ENCODE measurements at regions not wholly inside any gene's neighbourhood (a gene's known extent, or its start where the extent isn't known, plus 50 kb on each side); places are given as distances from the start of the nearest gene placed in this dataset.
"Not testable (repeated sequence)": the region's sequence is repeated elsewhere in the genome, so short reads cannot be mapped to it uniquely, and the experiment has no call there.

GRCh38 chr6:144379356-144379755 lies 94.2 kb downstream of the UTRN start:
- ATAC-seq = no peak
- ChIA-PET POLR2A (no interaction called here), CTCF (no interaction called here)
- Mint-ChIP-seq H3K27ac (no peak overlapping the region), H3K4me1 (peaks cover 15% of the 10 kb centered on the region), H3K27me3 (ENCODE audit: low read depth) (no peaks in the 10 kb centered on the region), H3K4me3 (no peak overlapping the region), H3K36me3 (peaks cover 28% of the 10 kb centered on the region), H3K9me3 (peaks cover 27% of the 10 kb centered on the region)
- DNase-seq (ENCODE audit: low spot score) = no peak
- no peak for TF ChIP-seq PRRX2 (CRISPR knock-in tag; IDR thresholded peaks at IDR 0.05)
- no peak for TF ChIP-seq TCF7 (CRISPR knock-in tag; IDR thresholded peaks at IDR 0.05; ENCODE audit: low read depth)
- TF ChIP-seq NR3C1 (CRISPR knock-in tag; conservative IDR thresholded peaks at IDR 0.05; ENCODE audit: low read depth) = no peak
- no peak for TF ChIP-seq ZMAT4 (CRISPR knock-in tag; IDR thresholded peaks at IDR 0.05)
- no peak for TF ChIP-seq ATF3 (CRISPR knock-in tag; conservative IDR thresholded peaks at IDR 0.05)
- TF ChIP-seq ERG (CRISPR knock-in tag; IDR thresholded peaks at IDR 0.05) = no peak

- H3K4me3 Mint-ChIP-seq; ATAC-seq; H3K27ac Mint-ChIP-seq; POLR2A ChIA-PET; DNase-seq (ENCODE audit: low spot score); CTCF ChIA-PET; H3K27me3 Mint-ChIP-seq (ENCODE audit: low read depth): not testable (repeated sequence)
- Mint-ChIP-seq H3K9me3 (peaks cover 27% of the 10 kb centered on the region), H3K4me1 (peaks cover 25% of the 10 kb centered on the region), H3K36me3 (peaks cover 28% of the 10 kb centered on the region)
Measured at GRCh38 chr6:144381499-144381898, 96.4 kb downstream of the UTRN start.

GRCh38 chr6:144383336-144383735 lies 98.2 kb downstream of the UTRN start:
- Mint-ChIP-seq H3K9me3 (peaks cover 27% of the 10 kb centered on the region), H3K27me3 (ENCODE audit: low read depth) (no peaks in the 10 kb centered on the region), H3K27ac (no peak overlapping the region), H3K4me1 (peaks cover 34% of the 10 kb centered on the region), H3K4me3 (no peak overlapping the region), H3K36me3 (peaks cover 28% of the 10 kb centered on the region)
- ChIA-PET CTCF (no interaction called here), POLR2A (no interaction called here)
- DNase-seq (ENCODE audit: low spot score) (no peak), ATAC-seq (no peak)
- TF ChIP-seq MLX (CRISPR knock-in tag; IDR thresholded peaks at IDR 0.05) = no peak
- TF ChIP-seq NFATC4 (CRISPR knock-in tag; IDR thresholded peaks at IDR 0.05) = no peak
- TF ChIP-seq ATF2 (CRISPR knock-in tag; IDR thresholded peaks at IDR 0.05; ENCODE audit: borderline replicate concordance, low read depth) = no peak
- TF ChIP-seq E2F1 (CRISPR knock-in tag; IDR thresholded peaks at IDR 0.05) = no peak
- no peak for TF ChIP-seq NFE2L1 (CRISPR knock-in tag; IDR thresholded peaks at IDR 0.05)
- no peak for TF ChIP-seq ZBTB43 (CRISPR knock-in tag; IDR thresholded peaks at IDR 0.05)
- no peak for TF ChIP-seq HMGA2 (CRISPR knock-in tag; IDR thresholded peaks at IDR 0.05)
- TF ChIP-seq MAX (CRISPR knock-in tag; IDR thresholded peaks at IDR 0.05) = no peak
- TF ChIP-seq ARID4B (CRISPR knock-in tag; IDR thresholded peaks at IDR 0.05; ENCODE audit: borderline replicate concordance) = no peak
- no peak for TF ChIP-seq PRRX2 (CRISPR knock-in tag; IDR thresholded peaks at IDR 0.05)
- no peak for TF ChIP-seq EMX1 (CRISPR knock-in tag; IDR thresholded peaks at IDR 0.05)
- no peak for TF ChIP-seq KAT7 (CRISPR knock-in tag; IDR thresholded peaks at IDR 0.05; ENCODE audit: borderline replicate concordance)
- TF ChIP-seq ZSCAN18 (CRISPR knock-in tag; IDR thresholded peaks at IDR 0.05) = no peak
- TF ChIP-seq FOXK1 (CRISPR knock-in tag; IDR thresholded peaks at IDR 0.05) = no peak
- no peak for TF ChIP-seq SP1 (CRISPR knock-in tag; conservative IDR thresholded peaks at IDR 0.05)

Measured in WTC11 (cell line).